SK-N-SH (cell line): ENCODE measurements at regions not wholly inside any gene's neighbourhood (a gene's known extent, or its start where the extent isn't known, plus 50 kb on each side); places are given as distances from the start of the nearest gene placed in this dataset.

ENCODE experiments used
- CTCF ChIA-PET: fragments of 300-600, 350-600 bp; formaldehyde crosslinking; extraction: SDS; loops from one replicate; lab custom pipeline; 2021; lab: Yijun Ruan, JAX
- POLR2A ChIA-PET: fragments of 350-600 bp; sonication (Branson Sonifier 250); formaldehyde crosslinking; extraction: SDS; loops from one replicate; lab custom pipeline; 2020; ENCODE audit warnings: antibody characterized with exemption, inconsistent platforms; lab: Yijun Ruan, JAX
- DNase-seq: peaks from one replicate; pipeline ENCODE4 v3.0.0; 2012
- H2AFZ ChIP-seq: fragments of 200-600 bp; sonication (generic); 2 replicates; pipeline ENCODE4 v1.8.1; 2016; ENCODE audit warnings: antibody characterized with exemption, mild to moderate bottlenecking, low read depth
- H3F3A ChIP-seq: fragments of 200-600 bp; sonication (generic); replicated peaks from 2 replicates; pipeline ENCODE3; 2016; ENCODE audit warnings: antibody characterized with exemption, mild to moderate bottlenecking; ENCODE audit not compliant: insufficient read depth
- H3K27ac ChIP-seq, 2 experiments: fragments of 200-500 bp in 1 of 2; fragments of 200-600 bp in 1 of 2; sonication (Bioruptor generic) in 1 of 2; sonication (generic), shearing (Covaris generic) in 1 of 2; 2 replicates each; pipeline versions ENCODE4 v1.5.1 to v1.6.1; 2014 to 2016; ENCODE audit warnings: low read depth in 2 of 2, inconsistent platforms in 1 of 2, low read length in 1 of 2, mild to moderate bottlenecking in 1 of 2, mixed read lengths in 1 of 2
- H3K27me3 ChIP-seq: fragments of 200-600 bp; sonication (generic), shearing (Covaris generic); 2 replicates; pipeline ENCODE4 v1.6.1; 2016; ENCODE audit warnings: mixed run types; ENCODE audit not compliant: insufficient read depth
- H3K36me3 ChIP-seq, 2 experiments: fragments of 200-500 bp in 1 of 2; fragments of 200-600 bp in 1 of 2; sonication (Bioruptor generic) in 1 of 2; sonication (generic) in 1 of 2; replicated peaks in 1 of 2; 2 replicates each; pipeline versions ENCODE3 to v1.5.1; 2014 to 2016; ENCODE audit warnings: low read length in 1 of 2, mild to moderate bottlenecking in 1 of 2; ENCODE audit not compliant: insufficient read depth in 2 of 2, control insufficient read depth in 1 of 2
- H3K4me1 ChIP-seq, 2 experiments: fragments of 200-500 bp in 1 of 2; fragments of 200-600 bp in 1 of 2; sonication (Bioruptor generic) in 1 of 2; sonication (generic), shearing (Covaris generic) in 1 of 2; 2 replicates each; pipeline versions ENCODE4 v1.5.1 to v1.6.1; 2014 to 2016; ENCODE audit warnings: low read depth in 1 of 2, low read length in 1 of 2, mixed run types in 1 of 2; ENCODE audit not compliant: insufficient read depth in 2 of 2, control insufficient read depth in 1 of 2
- H3K4me2 ChIP-seq: fragments of 200-600 bp; sonication (generic), shearing (Covaris generic); 2 replicates; pipeline ENCODE4 v1.6.1; 2017; ENCODE audit warnings: mixed run types
- H3K4me3 ChIP-seq, 2 experiments: fragments of 200-500 bp in 1 of 2; fragments of 200-600 bp in 1 of 2; sonication (Bioruptor generic) in 1 of 2; sonication (generic), shearing (Covaris generic) in 1 of 2; 2 replicates each; pipeline versions ENCODE4 v1.5.1 to v1.8.1; 2014 to 2016; ENCODE audit warnings: low read depth in 2 of 2, inconsistent platforms in 1 of 2, low read length in 1 of 2, mild to moderate bottlenecking in 1 of 2, mixed read lengths in 1 of 2, moderate library complexity in 1 of 2
- H3K79me2 ChIP-seq: fragments of 200-600 bp; sonication (generic); 2 replicates; pipeline ENCODE4 v1.8.1; 2017; ENCODE audit warnings: mild to moderate bottlenecking; ENCODE audit not compliant: insufficient read depth
- H3K9ac ChIP-seq: fragments of 200-600 bp; sonication (generic); 2 replicates; pipeline ENCODE4 v1.6.1; 2017; ENCODE audit warnings: mixed run types
- H3K9me2 ChIP-seq: fragments of 200-600 bp; sonication (generic); 2 replicates; pipeline ENCODE4 v1.6.1; 2017; ENCODE audit warnings: mixed run types
- H3K9me3 ChIP-seq: fragments of 200-600 bp; sonication (generic); 2 replicates; pipeline ENCODE4 v1.6.1; 2017; ENCODE audit warnings: mixed run types, mild to moderate bottlenecking, moderate library complexity
- H4K20me1 ChIP-seq: fragments of 200-600 bp; sonication (generic); 2 replicates; pipeline ENCODE4 v1.6.1; 2017; ENCODE audit warnings: mild to moderate bottlenecking, mixed run types; ENCODE audit not compliant: insufficient read depth
- EP300 ChIP-seq, 2 experiments: IDR thresholded peaks; 2 replicates each; pipeline versions ENCODE4 v1.4.0 to v1.6.1; 2012; ENCODE audit warnings: borderline replicate concordance in 1 of 2, low read depth in 1 of 2, low read length in 1 of 2
- EZH2phosphoT487 ChIP-seq: fragments of 200-600 bp; sonication (generic); IDR thresholded peaks from 2 replicates; pipeline ENCODE4 v1.6.1; 2017; ENCODE audit warnings: low read depth, mixed run types, mild to moderate bottlenecking, antibody characterized with exemption, moderate library complexity, borderline replicate concordance
- FOXJ3 ChIP-seq: sonication (generic); formaldehyde crosslinking; IDR thresholded peaks from 2 replicates; pipeline ENCODE4 v1.5.1; 2020; ENCODE audit warnings: mild to moderate bottlenecking, missing genetic modification reagents
- GATA2 ChIP-seq: sonication (generic); formaldehyde crosslinking; IDR thresholded peaks from 2 replicates; pipeline ENCODE4 v1.5.0; 2020; ENCODE audit warnings: mild to moderate bottlenecking, missing genetic modification reagents
- IRF3 ChIP-seq: fragments of 150-350 bp; IDR thresholded peaks from 2 replicates; pipeline ENCODE4 v1.6.1; 2016; ENCODE audit warnings: mild to moderate bottlenecking, low read depth, low read length
- JUND ChIP-seq: IDR thresholded peaks from 2 replicates; pipeline ENCODE4 v1.4.0; 2012
- MAX ChIP-seq: IDR thresholded peaks from 2 replicates; pipeline ENCODE4 v1.4.0; 2012; ENCODE audit warnings: low read depth
- NFIC ChIP-seq: IDR thresholded peaks from 2 replicates; pipeline ENCODE4 v1.4.0; 2012; ENCODE audit warnings: borderline replicate concordance
- RAD21 ChIP-seq: IDR thresholded peaks from 2 replicates; pipeline ENCODE4 v1.6.1; 2012; ENCODE audit warnings: mild to moderate bottlenecking, low read length
- RCOR1 ChIP-seq: fragments of 150-350 bp; IDR thresholded peaks from 2 replicates; pipeline ENCODE4 v1.6.1; 2017; ENCODE audit warnings: antibody characterized with exemption, low read length
- REST ChIP-seq: IDR thresholded peaks from 2 replicates; pipeline ENCODE4 v1.6.1; 2012; ENCODE audit warnings: mild to moderate bottlenecking, low read depth, low read length, moderate library complexity
- RXRA ChIP-seq: IDR thresholded peaks from 2 replicates; pipeline ENCODE4 v1.4.0; 2012; ENCODE audit warnings: low read depth, mild to moderate bottlenecking, borderline replicate concordance
- SIN3A ChIP-seq: IDR thresholded peaks from 2 replicates; pipeline ENCODE4 v1.6.1; 2012; ENCODE audit warnings: low read depth, mild to moderate bottlenecking, low read length, moderate library complexity, borderline replicate concordance
- TAF1 ChIP-seq: IDR thresholded peaks from 2 replicates; pipeline ENCODE4 v1.6.1; 2012; ENCODE audit warnings: low read depth, mild to moderate bottlenecking, low read length, moderate library complexity, borderline replicate concordance
- YY1 ChIP-seq: IDR thresholded peaks from 2 replicates; pipeline ENCODE4 v1.4.0; 2012; ENCODE audit warnings: low read depth, mild to moderate bottlenecking
- WGBS: methylation state at CpG from one replicate; pipeline ENCODE4 v1.1.6; 2017; ENCODE audit warnings: low lambda C conversion rate; 5-methylcytosine and 5-hydroxymethylcytosine counted together
- TF ChIP-seq, protein P1 (sequence below): IDR thresholded peaks from 2 replicates; pipeline ENCODE4 v1.4.0; 2012; ENCODE audit warnings: low read depth, borderline replicate concordance
- TF ChIP-seq, protein P2 (sequence below): fragments of 200-600 bp; sonication (generic); IDR thresholded peaks from 2 replicates; pipeline ENCODE4 v1.6.1; 2017; ENCODE audit warnings: antibody characterized with exemption, mild to moderate bottlenecking, moderate library complexity

GRCh38 chr11:36803084-36803483 lies 205.0 kb upstream of the RAG2 start:
- Histone ChIP-seq H3K27me3 (no peaks in the 10 kb centered on the region), H3K4me3 (no peak overlapping the region), H3K4me2 (no peak overlapping the region), H3K9ac (no peak overlapping the region), H3K9me3 (no peaks in the 10 kb centered on the region), H4K20me1 (no peaks in the 10 kb centered on the region), H3K9me2 (no peaks in the 10 kb centered on the region), H3K36me3 (no peaks in the 10 kb centered on the region), H2AFZ (no peak overlapping the region), H3K4me1 (peaks cover 0 to 4% of the 10 kb centered on the region in 2 experiments; a peak in 2 of 4 replicates), H3F3A (no peaks in the 10 kb centered on the region), H3K79me2 (no peaks in the 10 kb centered on the region), H3K27ac (no peak overlapping the region)
- CTCF ChIA-PET, result no interaction called here
- WGBS, result 53% methylated on average over 7 of the region's 7 CpGs
- POLR2A ChIA-PET, result no interaction called here
- TF ChIP-seq IRF3 (no peak), EZH2phosphoT487 (no peak), MAX (no peak), FOXJ3 (CRISPR knock-in tag) (no peak), YY1 (no peak), NFIC (no peak), SIN3A (no peak), RCOR1 (no peak), GATA2 (CRISPR knock-in tag) (no peak), RAD21 (no peak), JUND (no peak), EP300 (IDR thresholded peaks at IDR 0.05; ENCODE audit: borderline replicate concordance in 1 of 2, low read depth in 1 of 2, low read length in 1 of 2) (no peak), RXRA (no peak), REST (no peak), TAF1 (no peak)
- TF ChIP-seq, protein P1, sequence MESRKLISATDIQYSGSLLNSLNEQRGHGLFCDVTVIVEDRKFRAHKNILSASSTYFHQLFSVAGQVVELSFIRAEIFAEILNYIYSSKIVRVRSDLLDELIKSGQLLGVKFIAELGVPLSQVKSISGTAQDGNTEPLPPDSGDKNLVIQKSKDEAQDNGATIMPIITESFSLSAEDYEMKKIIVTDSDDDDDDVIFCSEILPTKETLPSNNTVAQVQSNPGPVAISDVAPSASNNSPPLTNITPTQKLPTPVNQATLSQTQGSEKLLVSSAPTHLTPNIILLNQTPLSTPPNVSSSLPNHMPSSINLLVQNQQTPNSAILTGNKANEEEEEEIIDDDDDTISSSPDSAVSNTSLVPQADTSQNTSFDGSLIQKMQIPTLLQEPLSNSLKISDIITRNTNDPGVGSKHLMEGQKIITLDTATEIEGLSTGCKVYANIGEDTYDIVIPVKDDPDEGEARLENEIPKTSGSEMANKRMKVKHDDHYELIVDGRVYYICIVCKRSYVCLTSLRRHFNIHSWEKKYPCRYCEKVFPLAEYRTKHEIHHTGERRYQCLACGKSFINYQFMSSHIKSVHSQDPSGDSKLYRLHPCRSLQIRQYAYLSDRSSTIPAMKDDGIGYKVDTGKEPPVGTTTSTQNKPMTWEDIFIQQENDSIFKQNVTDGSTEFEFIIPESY, result no peak
- TF ChIP-seq, protein P2, sequence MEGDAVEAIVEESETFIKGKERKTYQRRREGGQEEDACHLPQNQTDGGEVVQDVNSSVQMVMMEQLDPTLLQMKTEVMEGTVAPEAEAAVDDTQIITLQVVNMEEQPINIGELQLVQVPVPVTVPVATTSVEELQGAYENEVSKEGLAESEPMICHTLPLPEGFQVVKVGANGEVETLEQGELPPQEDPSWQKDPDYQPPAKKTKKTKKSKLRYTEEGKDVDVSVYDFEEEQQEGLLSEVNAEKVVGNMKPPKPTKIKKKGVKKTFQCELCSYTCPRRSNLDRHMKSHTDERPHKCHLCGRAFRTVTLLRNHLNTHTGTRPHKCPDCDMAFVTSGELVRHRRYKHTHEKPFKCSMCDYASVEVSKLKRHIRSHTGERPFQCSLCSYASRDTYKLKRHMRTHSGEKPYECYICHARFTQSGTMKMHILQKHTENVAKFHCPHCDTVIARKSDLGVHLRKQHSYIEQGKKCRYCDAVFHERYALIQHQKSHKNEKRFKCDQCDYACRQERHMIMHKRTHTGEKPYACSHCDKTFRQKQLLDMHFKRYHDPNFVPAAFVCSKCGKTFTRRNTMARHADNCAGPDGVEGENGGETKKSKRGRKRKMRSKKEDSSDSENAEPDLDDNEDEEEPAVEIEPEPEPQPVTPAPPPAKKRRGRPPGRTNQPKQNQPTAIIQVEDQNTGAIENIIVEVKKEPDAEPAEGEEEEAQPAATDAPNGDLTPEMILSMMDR, result no peak
- no peak for DNase-seq
